B cell (primary cell): ENCODE measurements at regions not wholly inside any gene's neighbourhood (a gene's known extent, or its start where the extent isn't known, plus 50 kb on each side); places are given as distances from the start of the nearest gene placed in this dataset.

Experiments
- ATAC-seq: fragments of 200-7000 bp; cut with Tn5 transposase; one replicate; pipeline ENCODE4 v1.10.0; 2021; ENCODE audit warnings: low read depth, mild to moderate bottlenecking, moderate number of reproducible peaks, moderate library complexity
- CTCF ChIA-PET: fragments of 350-600 bp; sonication (Branson Sonifier 250); formaldehyde crosslinking; loops from one replicate; lab custom pipeline; 2021; ENCODE audit warnings: antibody characterized with exemption, inconsistent platforms; lab: Charles Lee
- POLR2A ChIA-PET: fragments of 350-600 bp; sonication (Branson Sonifier 250); formaldehyde crosslinking; loops from one replicate; lab custom pipeline; 2021; ENCODE audit warnings: antibody characterized with exemption; lab: Charles Lee
- DNase-seq: peaks from one replicate; pipeline ENCODE4 v3.0.0; 2013
- H2AFZ ChIP-seq: 2 replicates; pipeline ENCODE4 v1.6.1; 2012; ENCODE audit warnings: mild to moderate bottlenecking, low read depth, low read length; ENCODE audit not compliant: insufficient read depth, poor library complexity, severe bottlenecking
- H3K27ac ChIP-seq, 2 donors: 1 replicate in 1 of 2; 2 replicates in 1 of 2; pipeline ENCODE4 v1.5.1; 2012 to 2013; ENCODE audit warnings: low read length in 2 of 2, mild to moderate bottlenecking in 2 of 2, moderate library complexity in 1 of 2
- H3K27me3 ChIP-seq, 4 experiments: fragments of 200-600 bp in 1 of 4; sonication (generic) in 1 of 4; replicated peaks in 1 of 4; 1 replicate in 2 of 4; 2 replicates in 2 of 4; pipeline versions ENCODE4 v1.6.1 to v1.7.0; 2013 to 2016; ENCODE audit warnings: low read length in 3 of 4, mild to moderate bottlenecking in 2 of 4, mixed read lengths in 1 of 4, moderate library complexity in 1 of 4; ENCODE audit not compliant: insufficient read depth in 4 of 4, control insufficient read depth in 3 of 4; ENCODE audit errors: control extremely low read depth in 1 of 4
- H3K36me3 ChIP-seq, 2 experiments: replicated peaks in 1 of 2; 1 replicate in 1 of 2; 2 replicates in 1 of 2; pipeline versions ENCODE4 v1.6.1 to v1.7.1; 2013; ENCODE audit warnings: low read length in 1 of 2; ENCODE audit not compliant: insufficient read depth in 2 of 2, control insufficient read depth in 1 of 2; ENCODE audit errors: control extremely low read depth in 1 of 2, extremely low read depth in 1 of 2
- H3K4me1 ChIP-seq, 2 donors: fragments of 200-600 bp in 1 of 2; sonication (generic) in 1 of 2; 1 replicate in 1 of 2; 2 replicates in 1 of 2; pipeline versions ENCODE4 v1.5.1 to v1.6.1; 2013 to 2017; ENCODE audit warnings: low read length in 2 of 2; ENCODE audit not compliant: control insufficient read depth in 2 of 2, insufficient read depth in 2 of 2
- H3K4me2 ChIP-seq: replicated peaks from 2 replicates; pipeline ENCODE3; 2012; ENCODE audit warnings: mild to moderate bottlenecking, low read depth, low read length; ENCODE audit not compliant: poor library complexity, severe bottlenecking
- H3K4me3 ChIP-seq, 5 experiments: fragments of 200-600 bp in 1 of 5; sonication (generic) in 1 of 5; 1 replicate in 3 of 5; 2 replicates in 2 of 5; pipeline versions ENCODE4 v1.5.1 to v1.7.0; 2011 to 2016; ENCODE audit warnings: low read length in 4 of 5, mild to moderate bottlenecking in 4 of 5, low read depth in 2 of 5, control low read depth in 1 of 5, moderate library complexity in 1 of 5; ENCODE audit not compliant: insufficient read depth in 1 of 5; ENCODE audit errors: control extremely low read depth in 1 of 5, extremely low read depth in 1 of 5
- H3K79me2 ChIP-seq: fragments of 200-600 bp; sonication (generic); one replicate; pipeline ENCODE4 v1.6.0; 2016; ENCODE audit warnings: low read length; ENCODE audit not compliant: control insufficient read depth, insufficient read depth
- H3K9ac ChIP-seq: fragments of 200-600 bp; sonication (generic); 2 replicates; pipeline ENCODE4 v1.6.1; 2017; ENCODE audit warnings: mild to moderate bottlenecking, low read length, moderate library complexity
- H3K9me3 ChIP-seq, 3 donors: one replicate each; pipeline versions ENCODE4 v1.6.1 to v1.7.1; 2013; ENCODE audit warnings: low read length in 2 of 3; ENCODE audit not compliant: control insufficient read depth in 2 of 3, insufficient read depth in 1 of 3; ENCODE audit errors: control extremely low read depth in 1 of 3
- H4K20me1 ChIP-seq: 2 replicates; pipeline ENCODE4 v1.6.0; 2012; ENCODE audit warnings: mild to moderate bottlenecking, low read length; ENCODE audit not compliant: insufficient read depth, control insufficient read depth, poor library complexity, severe bottlenecking
- H3K27ac Mint-ChIP-seq: one replicate; pipeline ENCODE4 v1.8.0; 2021; ENCODE audit warnings: mixed read lengths
- H3K27me3 Mint-ChIP-seq: one replicate; pipeline ENCODE4 v1.8.0; 2021; ENCODE audit warnings: mixed read lengths
- H3K4me1 Mint-ChIP-seq: one replicate; pipeline ENCODE4 v1.8.0; 2021; ENCODE audit warnings: mixed read lengths
- H3K4me3 Mint-ChIP-seq: one replicate; pipeline ENCODE4 v1.8.0; 2021; ENCODE audit warnings: mixed read lengths
- H3K9me3 Mint-ChIP-seq: one replicate; pipeline ENCODE4 v1.8.0; 2022; ENCODE audit warnings: mixed read lengths; ENCODE audit not compliant: insufficient read depth
- EZH2 ChIP-seq: IDR thresholded peaks from 2 replicates; pipeline ENCODE4 v1.6.1; 2012; ENCODE audit warnings: borderline replicate concordance, low read depth, mild to moderate bottlenecking, moderate library complexity, low read length; ENCODE audit not compliant: insufficient read depth, poor library complexity, severe bottlenecking
- WGBS: methylation state at CpG from one replicate; pipeline ENCODE4 v1.1.5; 2013; ENCODE audit warnings: missing lambda C conversion rate; ENCODE audit not compliant: insufficient coverage; 5-methylcytosine and 5-hydroxymethylcytosine counted together
- intact Hi-C: fragments of 100-400 bp; cut with micrococcal nuclease; formaldehyde crosslinking; loops from one replicate; pipeline ENCODE4 v1.10.0; 2022
- TF ChIP-seq, protein P1 (sequence below): fragments of 200-600 bp; IDR thresholded peaks from one replicate; pipeline ENCODE4 v1.8.0; 2022; ENCODE audit warnings: antibody characterized with exemption, mild to moderate bottlenecking

DNA sequence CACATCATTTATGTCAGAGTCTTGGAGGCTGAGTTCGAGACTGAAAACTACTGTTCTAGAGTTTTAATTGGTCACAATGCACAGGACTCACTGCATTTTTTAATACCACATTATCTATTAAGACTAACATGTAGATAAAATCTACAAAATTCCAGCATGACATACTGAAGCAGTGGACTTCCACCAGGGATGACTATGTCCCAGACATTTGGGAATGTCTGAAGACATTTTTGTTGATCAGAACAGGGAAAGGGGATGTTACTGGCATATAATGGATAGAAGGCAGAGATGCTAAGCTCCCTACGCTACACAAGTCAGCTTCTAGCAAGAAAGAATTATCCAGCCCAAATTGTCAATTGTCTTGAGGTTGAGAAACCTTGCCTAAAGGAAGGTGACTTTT lies 419.0 kb upstream of the TGFBR2 start:
- no peak for TF ChIP-seq EZH2
- TF ChIP-seq, protein P1, sequence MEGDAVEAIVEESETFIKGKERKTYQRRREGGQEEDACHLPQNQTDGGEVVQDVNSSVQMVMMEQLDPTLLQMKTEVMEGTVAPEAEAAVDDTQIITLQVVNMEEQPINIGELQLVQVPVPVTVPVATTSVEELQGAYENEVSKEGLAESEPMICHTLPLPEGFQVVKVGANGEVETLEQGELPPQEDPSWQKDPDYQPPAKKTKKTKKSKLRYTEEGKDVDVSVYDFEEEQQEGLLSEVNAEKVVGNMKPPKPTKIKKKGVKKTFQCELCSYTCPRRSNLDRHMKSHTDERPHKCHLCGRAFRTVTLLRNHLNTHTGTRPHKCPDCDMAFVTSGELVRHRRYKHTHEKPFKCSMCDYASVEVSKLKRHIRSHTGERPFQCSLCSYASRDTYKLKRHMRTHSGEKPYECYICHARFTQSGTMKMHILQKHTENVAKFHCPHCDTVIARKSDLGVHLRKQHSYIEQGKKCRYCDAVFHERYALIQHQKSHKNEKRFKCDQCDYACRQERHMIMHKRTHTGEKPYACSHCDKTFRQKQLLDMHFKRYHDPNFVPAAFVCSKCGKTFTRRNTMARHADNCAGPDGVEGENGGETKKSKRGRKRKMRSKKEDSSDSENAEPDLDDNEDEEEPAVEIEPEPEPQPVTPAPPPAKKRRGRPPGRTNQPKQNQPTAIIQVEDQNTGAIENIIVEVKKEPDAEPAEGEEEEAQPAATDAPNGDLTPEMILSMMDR: no peak
- no peak for DNase-seq
- no peak overlapping the region for H3K9ac ChIP-seq
- no peak overlapping the region for H3K27ac ChIP-seq
- H3K79me2 ChIP-seq: no peaks in the 10 kb centered on the region
- H3K4me1 ChIP-seq: no peaks in the 10 kb centered on the region
- Mint-ChIP-seq H3K4me3 (no peak overlapping the region), H3K9me3 (no peaks in the 10 kb centered on the region), H3K27ac (no peak overlapping the region), H3K4me1 (no peaks in the 10 kb centered on the region), H3K27me3 (peaks cover 13% of the 10 kb centered on the region)
- H3K4me3 ChIP-seq: no peak overlapping the region
- intact Hi-C loops: no loop called here
- ChIA-PET POLR2A (no interaction called here), CTCF (interaction anchor here (2.2 kb wide), 1 partner anchor 11 kb away, joined by 13 read pairs; no protein-coding TSS in a partner anchor)
- no peaks in the 10 kb centered on the region for H3K9me3 ChIP-seq
- no peak overlapping the region for H3K4me2 ChIP-seq
- ATAC-seq: no peak
- no CpG with 5 or more reads among the region's 2 CpGs for WGBS
- no peaks in the 10 kb centered on the region for H3K36me3 ChIP-seq
- peaks cover 0 to 3% (median 0%) of the 10 kb centered on the region in 4 experiments for H3K27me3 ChIP-seq
- H2AFZ ChIP-seq: no peak overlapping the region
- H4K20me1 ChIP-seq: no peaks in the 10 kb centered on the region

DNA sequence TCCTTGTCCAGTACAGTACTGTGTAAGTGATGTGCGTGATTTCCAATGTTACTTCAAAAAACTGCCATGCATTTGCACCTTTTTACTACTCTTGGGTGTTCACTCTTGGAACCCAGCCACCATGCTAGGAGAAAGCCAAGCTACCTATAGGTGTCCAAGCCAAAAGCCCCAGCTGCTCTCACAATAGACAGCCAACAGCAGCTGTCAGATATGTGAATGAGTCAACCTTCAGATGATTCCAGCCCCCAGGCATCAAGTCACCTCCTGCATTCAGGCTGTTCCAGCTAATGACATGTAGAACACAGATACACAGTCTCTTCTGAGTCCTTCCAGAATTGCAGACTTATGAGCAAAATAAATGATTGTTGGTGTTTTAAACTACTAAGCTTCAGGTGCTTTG lies 417.7 kb upstream of the TGFBR2 start:
- Histone ChIP-seq H3K4me2 (no peak overlapping the region), H3K79me2 (no peaks in the 10 kb centered on the region), H3K4me1 (peaks cover 0 to 3% of the 10 kb centered on the region in 2 donors), H2AFZ (no peak overlapping the region), H3K4me3 (no peak overlapping the region), H3K9ac (no peak overlapping the region), H3K27ac (no peak overlapping the region), H3K27me3 (peaks cover 0 to 3% (median 0%) of the 10 kb centered on the region in 4 experiments), H3K36me3 (no peaks in the 10 kb centered on the region), H3K9me3 (no peaks in the 10 kb centered on the region), H4K20me1 (no peaks in the 10 kb centered on the region)
- CTCF ChIA-PET: interaction anchor here (2.2 kb wide), 1 partner anchor 10 kb away, joined by 13 read pairs; no protein-coding TSS in a partner anchor
- TF ChIP-seq, protein P1: no peak
- TF ChIP-seq EZH2: no peak
- DNase-seq: no peak
- no peak overlapping the region for H3K4me3 Mint-ChIP-seq
- intact Hi-C loops: no loop called here
- no CpG with 5 or more reads among the region's 1 CpG for WGBS
- ATAC-seq: no peak
- no peak overlapping the region for H3K27ac Mint-ChIP-seq
- H3K4me1 Mint-ChIP-seq: peaks cover 4% of the 10 kb centered on the region
- H3K27me3 Mint-ChIP-seq: peaks cover 10% of the 10 kb centered on the region
- POLR2A ChIA-PET: no interaction called here
- H3K9me3 Mint-ChIP-seq: no peaks in the 10 kb centered on the region
